GM19438 (cell line): ENCODE measurements at regions not wholly inside any gene's neighbourhood (a gene's known extent, or its start where the extent isn't known, plus 50 kb on each side); places are given as distances from the start of the nearest gene placed in this dataset.

Experiments
- ATAC-seq: cut with Tn5 transposase; IDR thresholded peaks from one replicate; pipeline ENCODE4 v1.9.1; 2021; ENCODE audit warnings: low read depth; ENCODE audit not compliant: unreplicated experiment

- no peak for ATAC-seq
These were observed 939.2 kb upstream of the CELF2 start for GRCh38 chr10:10078446-10078845.

GRCh38 chr10:10092581-10092980 lies 925.1 kb upstream of the CELF2 start:
- no peak for ATAC-seq

DNA sequence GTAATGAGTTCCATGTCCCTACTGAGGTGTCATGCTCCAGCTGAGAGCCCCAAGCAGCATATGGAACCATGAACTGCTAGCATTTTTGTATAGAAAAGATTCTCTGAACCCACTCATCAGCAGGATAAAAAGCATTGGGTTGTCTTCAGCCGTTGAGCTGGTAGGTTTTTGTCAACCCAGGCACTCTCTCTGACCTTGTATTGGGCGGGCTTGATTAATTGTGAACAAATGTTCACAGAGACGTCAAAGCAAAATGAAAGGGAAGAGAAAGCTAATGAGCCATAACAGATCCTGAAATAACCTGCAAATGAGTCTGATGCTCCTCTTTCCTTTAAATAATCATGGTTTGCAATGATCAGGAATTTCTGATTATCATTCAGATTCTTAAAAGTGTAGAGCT lies 924.7 kb upstream of the CELF2 start:
- ATAC-seq: no peak

DNA sequence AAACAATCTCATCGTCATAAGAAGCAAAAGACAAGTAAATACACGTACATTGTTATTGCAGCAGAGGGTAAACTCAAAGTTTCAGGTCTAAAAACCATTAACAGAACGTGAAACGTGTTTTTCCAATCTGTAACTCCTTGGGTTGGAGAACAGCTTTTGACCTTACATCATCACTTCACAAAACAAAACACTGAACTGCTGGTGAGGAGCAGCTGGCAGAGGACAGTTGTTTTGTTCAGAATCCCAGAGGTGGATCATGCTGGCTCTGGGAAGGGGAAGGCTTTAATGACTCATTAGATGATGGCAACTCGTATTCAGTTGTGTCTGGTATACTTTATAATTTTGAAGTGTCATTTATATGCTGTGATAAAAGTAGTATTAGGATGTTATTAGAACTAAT lies 923.0 kb upstream of the CELF2 start:
- no peak for ATAC-seq

DNA sequence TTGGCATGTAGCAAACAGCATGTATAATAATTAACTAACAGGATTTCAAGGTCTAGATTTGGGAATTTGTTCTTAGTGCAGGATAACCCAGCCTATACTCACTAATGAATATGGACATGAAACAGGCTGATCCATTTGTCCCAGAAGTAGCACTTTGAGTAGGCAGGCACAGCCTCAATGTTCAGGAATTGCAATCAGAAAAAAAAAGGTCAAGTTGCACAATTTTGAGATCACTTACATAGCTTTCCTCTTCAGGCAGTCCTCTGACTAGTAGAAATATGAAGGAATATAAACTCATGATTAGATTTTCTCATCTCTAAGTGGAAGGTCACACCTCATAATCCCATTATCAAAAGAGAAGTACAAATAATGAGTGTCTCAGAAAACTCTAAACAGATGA lies 921.4 kb upstream of the CELF2 start:
- no peak for ATAC-seq

DNA sequence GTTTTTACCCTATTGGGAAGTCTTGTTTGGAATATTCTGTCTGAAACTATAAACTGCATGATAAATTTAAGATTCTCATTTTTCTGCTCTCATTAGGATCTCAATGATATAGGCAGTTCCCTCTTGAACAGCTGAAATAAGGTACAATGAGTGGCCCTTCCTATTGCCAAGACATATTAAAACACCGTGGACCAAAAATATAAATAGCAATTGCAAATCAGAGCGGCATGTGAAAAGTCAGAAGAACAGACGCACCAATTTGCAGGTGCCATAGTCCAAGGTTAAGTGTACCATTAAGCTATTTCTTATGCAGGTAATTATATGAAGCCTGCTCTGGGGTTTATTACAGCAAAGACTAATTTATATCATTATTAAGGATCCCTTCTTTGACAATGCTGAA lies 920.8 kb upstream of the CELF2 start:
- ATAC-seq: no peak

GRCh38 chr10:10101106-10101505 lies 916.6 kb upstream of the CELF2 start:
- ATAC-seq: no peak

DNA sequence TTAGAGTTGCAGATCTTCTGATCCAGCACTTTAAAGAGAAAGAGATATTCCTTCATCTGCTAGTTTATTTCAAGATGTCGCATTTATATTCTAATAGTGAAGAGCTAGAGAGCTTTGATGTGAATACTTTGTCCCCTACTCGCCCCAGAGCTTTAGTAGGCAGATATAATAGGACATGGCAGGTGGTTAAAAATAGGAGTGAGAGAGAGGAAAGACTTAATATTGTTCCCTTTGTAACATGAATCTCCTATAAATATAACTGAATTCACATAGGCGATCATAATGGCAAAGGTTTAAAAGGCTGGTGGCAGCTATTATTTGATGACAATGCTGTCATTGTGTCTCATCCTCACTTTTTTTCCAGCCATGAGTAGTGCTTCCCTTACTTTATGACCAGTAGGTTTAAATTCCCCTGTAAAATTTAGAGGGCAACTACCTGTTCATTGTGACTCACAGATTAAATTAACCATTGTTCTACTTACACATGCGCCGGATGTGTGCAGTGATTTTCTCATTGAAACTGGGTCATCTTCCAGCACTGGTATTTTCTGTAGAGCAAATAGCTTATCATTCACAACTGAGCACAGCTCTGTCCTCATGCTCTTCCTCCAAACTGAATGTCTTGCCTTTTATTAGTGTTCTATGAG lies 906.7 kb upstream of the CELF2 start:
- ATAC-seq: no peak

- no peak for ATAC-seq
These were observed 899.5 kb upstream of the CELF2 start for GRCh38 chr10:10118131-10118530.

DNA sequence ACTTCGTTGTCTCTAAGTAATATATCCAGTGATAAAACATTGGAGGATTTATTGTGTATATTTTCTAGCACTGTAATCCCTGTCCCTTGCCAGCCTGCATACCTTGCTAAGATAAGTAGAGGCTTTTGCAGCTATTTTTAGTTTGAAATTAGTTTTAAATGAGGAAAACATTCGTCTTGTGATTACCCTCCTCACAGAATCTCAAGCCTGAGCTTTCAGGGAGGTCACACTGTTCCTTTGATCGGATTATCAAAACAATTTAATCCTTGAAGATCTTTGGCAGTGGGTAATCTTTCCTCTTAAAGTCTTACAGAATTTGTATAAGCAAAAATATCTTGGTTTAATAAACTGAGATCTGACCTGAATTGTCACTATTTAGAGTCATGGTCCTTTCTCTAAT lies 897.0 kb upstream of the CELF2 start:
- no peak for ATAC-seq

GRCh38 chr10:10125676-10126075 lies 892.0 kb upstream of the CELF2 start:
- ATAC-seq: no peak

GRCh38 chr10:10126218-10126617 lies 891.5 kb upstream of the CELF2 start:
- no peak for ATAC-seq

DNA sequence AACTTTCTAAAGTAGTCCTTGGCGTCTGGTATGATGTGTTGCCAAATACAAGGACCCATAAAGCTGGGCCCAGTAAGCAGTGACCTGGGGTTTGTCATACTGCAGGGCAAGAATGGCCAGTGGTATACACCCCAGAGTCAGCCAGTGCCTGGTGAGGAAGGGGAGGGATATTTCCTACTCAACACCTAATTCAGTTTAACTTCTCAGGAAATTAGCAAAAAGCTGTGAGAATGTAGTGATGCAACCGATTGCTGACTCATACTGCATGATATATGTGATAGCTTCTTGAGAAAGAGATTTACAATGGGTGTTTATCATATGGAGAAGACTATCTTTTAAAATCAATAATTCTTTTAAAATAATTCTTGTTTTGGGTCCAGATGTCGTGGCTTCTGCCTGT lies 889.3 kb upstream of the CELF2 start:
- no peak for ATAC-seq

DNA sequence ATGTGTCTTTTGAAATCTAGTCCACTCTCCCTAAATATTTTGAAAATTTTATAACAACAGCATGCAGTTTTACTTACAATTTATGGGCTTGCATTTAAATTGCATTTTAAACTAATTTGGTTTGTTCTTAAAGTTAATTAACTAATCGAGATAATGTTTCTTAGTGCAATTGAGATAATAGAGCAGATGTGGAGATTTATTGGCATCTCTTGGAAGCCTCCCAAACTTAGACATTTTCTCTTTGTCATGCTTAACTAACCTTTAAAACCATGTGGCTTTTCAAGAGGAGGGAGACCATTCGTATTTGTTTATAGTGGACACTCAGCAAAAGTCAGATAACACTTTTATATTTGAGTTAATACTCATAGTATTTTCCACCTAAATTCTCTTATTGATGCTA lies 887.0 kb upstream of the CELF2 start:
- ATAC-seq: no peak

GRCh38 chr10:10132009-10132408 lies 885.7 kb upstream of the CELF2 start:
- ATAC-seq: no peak

GRCh38 chr10:10133281-10133680 lies 884.4 kb upstream of the CELF2 start:
- no peak for ATAC-seq

DNA sequence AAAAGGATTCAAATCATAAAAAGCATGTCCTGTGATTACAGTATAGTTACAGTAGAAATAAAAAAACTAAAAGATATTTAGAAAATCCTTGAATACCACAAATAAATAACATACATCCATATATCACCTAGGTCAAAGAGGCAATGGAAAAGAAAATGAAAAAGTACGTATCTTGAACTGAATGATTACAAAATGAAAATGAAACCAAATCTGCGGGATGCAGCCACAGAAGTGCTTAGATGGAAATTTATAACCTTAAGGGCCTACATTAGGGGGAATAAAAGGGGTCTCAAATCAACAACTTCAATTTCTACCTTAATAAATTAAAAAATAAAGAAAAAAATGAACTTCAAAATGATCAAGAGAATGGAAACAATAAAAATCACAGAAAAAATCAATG lies 879.0 kb upstream of the CELF2 start:
- no peak for ATAC-seq

- no peak for ATAC-seq
These were observed 875.8 kb upstream of the CELF2 start for GRCh38 chr10:10141782-10142382.

- no peak for ATAC-seq
These were observed 871.1 kb upstream of the CELF2 start for GRCh38 chr10:10146604-10147003.

DNA sequence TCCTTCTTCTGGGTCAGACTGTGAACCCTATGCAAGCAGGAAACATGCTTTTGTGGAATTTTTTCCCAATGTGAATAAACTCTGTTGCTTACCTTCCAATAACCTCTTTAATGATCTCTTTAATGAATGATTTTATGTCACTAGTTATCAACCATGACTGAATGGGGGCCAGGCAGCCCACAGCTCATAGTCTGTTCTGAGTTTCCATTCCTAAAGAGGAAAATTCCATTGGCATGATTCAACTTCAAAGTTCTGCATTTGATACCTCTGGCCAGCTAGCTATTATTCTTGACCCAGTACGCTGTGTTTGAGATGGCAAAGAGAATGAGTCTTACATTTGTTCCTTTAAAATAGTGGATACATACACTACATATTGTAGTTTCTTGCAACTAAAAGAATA lies 867.8 kb upstream of the CELF2 start:
- no peak for ATAC-seq

DNA sequence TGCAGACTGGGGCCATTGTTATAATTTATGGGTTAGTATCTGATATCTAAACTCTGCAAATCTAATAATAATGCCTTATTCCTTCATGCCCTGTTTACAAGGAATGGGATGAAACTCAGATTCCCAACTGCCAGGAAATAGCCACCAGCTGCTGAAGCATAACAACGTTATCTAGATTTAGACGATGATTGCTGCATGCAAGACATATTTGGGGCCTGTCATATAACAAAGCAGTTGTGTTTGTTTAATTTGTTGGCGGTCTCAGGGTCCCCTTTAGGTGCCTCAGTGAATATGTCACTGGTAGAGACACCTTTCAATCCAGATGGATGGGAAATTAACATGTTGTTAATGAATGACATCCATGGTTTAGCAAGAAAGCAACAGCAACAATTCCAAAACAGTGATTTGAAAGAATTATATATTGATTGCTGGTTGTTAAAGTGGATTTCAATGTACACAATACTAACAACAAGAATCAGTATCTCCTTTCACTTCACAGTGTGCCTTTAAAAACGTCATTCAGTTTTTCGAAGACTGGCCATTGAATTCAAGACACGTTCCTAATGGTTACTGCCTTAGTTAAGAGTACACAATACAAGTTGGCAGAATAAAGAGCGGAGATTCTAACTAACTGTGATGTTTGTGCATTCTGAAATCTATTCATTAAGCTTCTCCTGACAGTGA lies 860.6 kb upstream of the CELF2 start:
- no peak for ATAC-seq

- no peak for ATAC-seq
These were observed 856.8 kb upstream of the CELF2 start for GRCh38 chr10:10160821-10161312.
